GM23248 (cell line): ENCODE measurements at regions not wholly inside any gene's neighbourhood (a gene's known extent, or its start where the extent isn't known, plus 50 kb on each side); places are given as distances from the start of the nearest gene placed in this dataset.
A peak's percentile ranks its signal among the peaks of the same experiment; 100 is the strongest.

Experiments
- DNase-seq: peaks from one replicate; pipeline ENCODE4 v3.0.0-alpha.2; 2015
- H2AFZ ChIP-seq: fragments of 200-600 bp; sonication (generic); 2 replicates; pipeline ENCODE4 v1.6.1; 2016; ENCODE audit warnings: antibody characterized with exemption
- H3F3A ChIP-seq: fragments of 200-600 bp; sonication (generic); 2 replicates; pipeline ENCODE4 v1.6.1; 2016; ENCODE audit warnings: mild to moderate bottlenecking, antibody characterized with exemption, mixed run types; ENCODE audit not compliant: insufficient read depth
- H3K27ac ChIP-seq: fragments of 200-600 bp; sonication (generic); 2 replicates; pipeline ENCODE4 v1.5.1; 2016; ENCODE audit warnings: mild to moderate bottlenecking
- H3K27me3 ChIP-seq: fragments of 200-600 bp; sonication (generic); replicated peaks from 2 replicates; pipeline ENCODE4 v1.6.1; 2016; ENCODE audit warnings: mild to moderate bottlenecking; ENCODE audit not compliant: insufficient read depth
- H3K36me3 ChIP-seq: fragments of 200-600 bp; sonication (generic); 2 replicates; pipeline ENCODE4 v1.6.1; 2016; ENCODE audit warnings: low read depth, mild to moderate bottlenecking
- H3K4me1 ChIP-seq: fragments of 200-600 bp; sonication (generic); 2 replicates; pipeline ENCODE4 v1.6.1; 2016; ENCODE audit warnings: mild to moderate bottlenecking; ENCODE audit not compliant: insufficient read depth
- H3K4me2 ChIP-seq: fragments of 200-600 bp; sonication (generic); one replicate; pipeline ENCODE4 v1.6.1; 2016; ENCODE audit warnings: mild to moderate bottlenecking; ENCODE audit not compliant: unreplicated experiment
- H3K4me3 ChIP-seq: fragments of 200-600 bp; sonication (generic); 2 replicates; pipeline ENCODE4 v1.5.1; 2016; ENCODE audit warnings: mild to moderate bottlenecking
- H3K79me2 ChIP-seq: fragments of 200-600 bp; sonication (generic); 2 replicates; pipeline ENCODE4 v1.6.1; 2016; ENCODE audit warnings: mild to moderate bottlenecking; ENCODE audit not compliant: insufficient read depth
- H3K9ac ChIP-seq: fragments of 200-600 bp; sonication (generic); 2 replicates; pipeline ENCODE4 v1.6.1; 2016; ENCODE audit warnings: mild to moderate bottlenecking
- H3K9me2 ChIP-seq: fragments of 200-600 bp; sonication (generic); 2 replicates; pipeline ENCODE4 v1.6.1; 2016; ENCODE audit warnings: mixed run types, mild to moderate bottlenecking, moderate library complexity; ENCODE audit not compliant: insufficient read depth
- H3K9me3 ChIP-seq: fragments of 200-600 bp; sonication (generic); one replicate; pipeline ENCODE4 v1.6.1; 2017; ENCODE audit warnings: low read depth
- H4K20me1 ChIP-seq: fragments of 200-600 bp; sonication (generic); 2 replicates; pipeline ENCODE4 v1.6.0; 2016; ENCODE audit not compliant: insufficient read depth
- EZH2 ChIP-seq: fragments of 200-600 bp; sonication (generic); IDR thresholded peaks from 2 replicates; pipeline ENCODE4 v1.6.1; 2018; ENCODE audit warnings: antibody characterized with exemption, mild to moderate bottlenecking; ENCODE audit not compliant: insufficient read depth, poor library complexity, severe bottlenecking
- EZH2phosphoT487 ChIP-seq: fragments of 200-600 bp; sonication (generic); IDR thresholded peaks from 2 replicates; pipeline ENCODE4 v1.6.1; 2018; ENCODE audit warnings: antibody characterized with exemption, moderate library complexity, mild to moderate bottlenecking, low read depth; ENCODE audit not compliant: insufficient read depth
- WGBS, 2 experiments: methylation state at CpG; one replicate each; pipeline ENCODE4 v1.1.6; 2015 to 2017; ENCODE audit warnings: low lambda C conversion rate in 2 of 2, low coverage in 1 of 2; ENCODE audit errors: missing lambda C conversion rate in 2 of 2; 5-methylcytosine and 5-hydroxymethylcytosine counted together
- in situ Hi-C: fragments of 300-500 bp; cut with MboI; formaldehyde crosslinking; loops from 2 replicates; pipeline ENCODE4 v1.15.0; 2020

- no peak for DNase-seq
- TF ChIP-seq EZH2phosphoT487: no peak
- no peak for TF ChIP-seq EZH2
- no peak overlapping the region for H3K9ac ChIP-seq
- no peaks in the 10 kb centered on the region for H3K27me3 ChIP-seq
- H3K4me1 ChIP-seq: no peaks in the 10 kb centered on the region
- in situ Hi-C loops: loop anchor here (25.0 kb wide), 2 partner anchors 246 to 471 kb away; partner anchors contain the start of gene VEGFC
- H3K9me3 ChIP-seq: no peaks in the 10 kb centered on the region
- H3K4me3 ChIP-seq: no peak overlapping the region
- WGBS, 2 experiments: 97 to 100% methylated on average over 1 of the region's 1 CpG
- no peaks in the 10 kb centered on the region for H3K9me2 ChIP-seq
- H3K4me2 ChIP-seq: no peak overlapping the region
- H4K20me1 ChIP-seq: no peaks in the 10 kb centered on the region
- H3K27ac ChIP-seq: no peak overlapping the region
- H3K79me2 ChIP-seq: no peaks in the 10 kb centered on the region
- H2AFZ ChIP-seq: no peak overlapping the region
- no peaks in the 10 kb centered on the region for H3K36me3 ChIP-seq
- no peaks in the 10 kb centered on the region for H3F3A ChIP-seq
Measured at GRCh38 chr4:177033632-177034031, 240.9 kb upstream of the VEGFC start.

DNA sequence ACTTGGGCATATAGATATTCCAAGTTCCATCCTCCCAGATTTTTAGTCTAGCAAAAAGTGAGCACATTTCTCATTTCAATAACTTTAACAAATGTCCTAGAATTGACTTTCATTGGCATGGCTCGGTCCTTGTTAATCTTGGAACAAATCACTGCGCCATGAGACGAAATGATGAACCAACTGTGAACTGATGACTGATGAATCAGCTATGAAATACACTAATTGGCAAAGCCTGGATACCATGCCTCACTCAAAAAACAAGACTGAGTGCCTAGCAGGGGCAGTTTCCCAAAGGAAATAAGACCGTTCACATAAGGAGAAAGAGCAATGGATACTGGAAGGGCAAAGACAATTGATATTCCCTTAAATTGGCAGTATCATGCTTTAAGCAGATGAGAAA lies 248.6 kb upstream of the VEGFC start:
- WGBS, 2 experiments: 12% methylated on average over 4 of the region's 4 CpGs
- peak; percentile 68 for DNase-seq
- H4K20me1 ChIP-seq: no peaks in the 10 kb centered on the region
- no peaks in the 10 kb centered on the region for H3K9me2 ChIP-seq
- H3K4me3 ChIP-seq: peak overlapping the region; percentile 11; the same call in 1 of the 2 replicates
- no peaks in the 10 kb centered on the region for H3K9me3 ChIP-seq
- no peaks in the 10 kb centered on the region for H3K79me2 ChIP-seq
- peak overlapping the region; percentile 13 for H3K4me2 ChIP-seq
- H3K4me1 ChIP-seq: peaks cover 10% of the 10 kb centered on the region
- peak overlapping the region; percentile 46; the same call in 1 of the 2 replicates for H2AFZ ChIP-seq
- H3F3A ChIP-seq: no peaks in the 10 kb centered on the region
- peak overlapping the region; percentile 9; the same call in 1 of the 2 replicates for H3K27ac ChIP-seq
- in situ Hi-C loops: loop anchor here (10.0 to 25.0 kb wide), 3 partner anchors 254 to 657 kb away; partner anchors contain the start of gene VEGFC
- H3K27me3 ChIP-seq: no peaks in the 10 kb centered on the region
- H3K36me3 ChIP-seq: no peaks in the 10 kb centered on the region
- no peak overlapping the region for H3K9ac ChIP-seq
- no peak for TF ChIP-seq EZH2
- no peak for TF ChIP-seq EZH2phosphoT487

GRCh38 chr4:177047070-177047850 lies 254.5 kb upstream of the VEGFC start:
- H3K9me2 ChIP-seq: no peaks in the 10 kb centered on the region
- no peak for TF ChIP-seq EZH2phosphoT487
- no peak for TF ChIP-seq EZH2
- peak; percentile 87 for DNase-seq
- no peaks in the 10 kb centered on the region for H3K36me3 ChIP-seq
- H3K4me2 ChIP-seq: peak overlapping the region; percentile 45
- H3K79me2 ChIP-seq: no peaks in the 10 kb centered on the region
- WGBS, 2 experiments: 30 to 42% methylated on average over 11 of the region's 11 CpGs
- no peak overlapping the region for H3K27ac ChIP-seq
- in situ Hi-C loops: loop anchor here (10.0 to 25.0 kb wide), 3 partner anchors 260 to 662 kb away; partner anchors contain the start of gene VEGFC
- H3K9ac ChIP-seq: no peak overlapping the region
- 0 out of 2 replicates have a peak overlapping the region, but pooled peaks have one; percentile 5 for H3K4me3 ChIP-seq
- peaks cover 18% of the 10 kb centered on the region for H3K4me1 ChIP-seq
- no peaks in the 10 kb centered on the region for H4K20me1 ChIP-seq
- H3K9me3 ChIP-seq: no peaks in the 10 kb centered on the region
- H3K27me3 ChIP-seq: no peaks in the 10 kb centered on the region
- H2AFZ ChIP-seq: peak overlapping the region; percentile 14
- no peaks in the 10 kb centered on the region for H3F3A ChIP-seq

- H4K20me1 ChIP-seq: no peaks in the 10 kb centered on the region
- 0 to 4% methylated on average over 1 of the region's 1 CpG for WGBS, 2 experiments
- H3F3A ChIP-seq: no peaks in the 10 kb centered on the region
- no peaks in the 10 kb centered on the region for H3K9me3 ChIP-seq
- in situ Hi-C loops: loop anchor here (10.0 to 25.0 kb wide), 3 partner anchors 261 to 663 kb away; partner anchors contain the start of gene VEGFC
- H3K4me3 ChIP-seq: no peak overlapping the region
- no peaks in the 10 kb centered on the region for H3K79me2 ChIP-seq
- H3K36me3 ChIP-seq: no peaks in the 10 kb centered on the region
- H3K4me2 ChIP-seq: peak overlapping the region; percentile 45
- H3K27me3 ChIP-seq: no peaks in the 10 kb centered on the region
- H3K9me2 ChIP-seq: no peaks in the 10 kb centered on the region
- peak; percentile 67 for DNase-seq
- peaks cover 18% of the 10 kb centered on the region for H3K4me1 ChIP-seq
- H3K9ac ChIP-seq: no peak overlapping the region
- TF ChIP-seq EZH2phosphoT487 (no peak), EZH2 (no peak)
- H2AFZ ChIP-seq: no peak overlapping the region; the same call in 1 of the 2 replicates
- H3K27ac ChIP-seq: no peak overlapping the region
Measured at GRCh38 chr4:177047851-177048174, 255.1 kb upstream of the VEGFC start.
